NCI-H748 (cell line): ENCODE measurements at regions not wholly inside any gene's neighbourhood (a gene's known extent, or its start where the extent isn't known, plus 50 kb on each side); places are given as distances from the start of the nearest gene placed in this dataset.
"Not testable (repeated sequence)": the region's sequence is repeated elsewhere in the genome, so short reads cannot be mapped to it uniquely, and the experiment has no call there.

ENCODE experiments used
- DNase-seq: peaks from one replicate; lab custom pipeline; 2025; ENCODE audit not compliant: unreplicated experiment; lab: John Stamatoyannopoulos, UW

DNA sequence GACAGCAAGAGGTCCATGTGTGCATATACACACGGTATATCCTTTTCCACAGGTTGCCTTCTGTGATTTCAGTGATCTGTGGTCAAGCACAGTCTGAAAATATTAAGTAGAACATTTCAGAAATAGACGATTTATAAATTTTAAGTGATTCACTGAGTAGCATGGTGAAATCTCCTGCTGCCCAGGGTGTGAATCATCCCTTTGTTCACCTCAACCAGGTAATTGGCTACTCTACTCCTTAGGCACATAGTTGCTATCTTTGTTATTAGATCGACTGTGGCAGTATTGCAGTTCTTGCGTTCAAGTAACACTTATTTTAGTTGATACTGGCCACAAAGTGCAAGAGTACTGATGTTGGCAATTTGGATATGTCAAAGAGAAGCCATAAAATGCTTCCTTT, 1421.7 kb downstream of the GRIK2 start:
- no peak for DNase-seq

DNA sequence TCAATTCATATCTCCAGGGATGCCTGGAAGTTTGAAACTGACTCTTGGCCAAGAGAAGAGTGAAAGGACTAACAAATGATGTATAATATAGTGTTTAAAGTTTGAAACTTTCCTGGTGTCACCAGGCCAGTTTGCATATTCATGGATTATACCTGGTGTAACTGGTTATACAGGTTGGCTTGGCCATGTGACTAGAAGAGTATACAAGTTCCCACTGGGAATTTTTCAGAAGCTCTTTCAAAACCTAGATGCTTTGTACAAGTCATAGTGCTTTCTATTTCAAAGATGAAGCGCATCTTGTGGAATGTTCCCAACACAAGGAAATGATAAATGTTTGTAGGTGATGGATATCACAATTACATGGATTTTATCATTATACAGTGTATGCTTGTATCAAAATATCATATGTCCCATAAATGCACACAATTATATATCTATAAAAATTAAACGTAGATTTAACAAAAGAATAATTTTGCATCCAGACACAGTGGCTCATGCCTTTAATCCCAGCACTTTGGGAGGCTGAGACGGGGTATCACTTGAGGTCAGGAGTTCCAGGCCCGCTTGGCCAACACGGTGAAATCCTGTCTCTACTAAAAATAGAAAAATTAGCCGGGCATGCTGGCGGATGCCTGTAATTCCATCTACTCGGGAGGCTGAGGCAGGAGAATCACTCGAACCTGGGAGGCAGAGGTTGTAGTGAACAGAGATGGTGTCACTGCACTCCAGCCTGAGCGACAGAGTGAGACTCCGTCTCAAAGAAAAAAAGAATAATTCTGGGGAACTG, 1420.2 kb downstream of the GRIK2 start:
- peak; percentile 24 for DNase-seq

DNA sequence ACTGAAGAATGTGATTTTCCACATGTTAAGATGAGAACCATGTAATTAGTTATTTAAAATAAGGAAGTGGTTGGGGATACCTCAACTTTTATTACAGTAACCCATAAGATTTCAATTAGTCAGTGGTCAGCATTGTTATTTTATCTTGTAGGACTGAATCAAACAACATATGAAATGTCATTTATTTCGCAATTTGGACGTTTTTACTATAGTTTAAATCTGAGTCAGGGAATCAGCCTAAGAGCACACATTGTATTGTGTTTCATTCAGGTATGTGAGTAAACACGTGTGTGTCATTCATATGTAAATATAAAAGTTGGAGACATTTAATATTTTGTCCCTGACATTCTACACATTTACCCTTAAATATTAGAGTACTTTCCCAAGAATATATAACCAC, 1418.7 kb downstream of the GRIK2 start:
- no peak for DNase-seq

DNA sequence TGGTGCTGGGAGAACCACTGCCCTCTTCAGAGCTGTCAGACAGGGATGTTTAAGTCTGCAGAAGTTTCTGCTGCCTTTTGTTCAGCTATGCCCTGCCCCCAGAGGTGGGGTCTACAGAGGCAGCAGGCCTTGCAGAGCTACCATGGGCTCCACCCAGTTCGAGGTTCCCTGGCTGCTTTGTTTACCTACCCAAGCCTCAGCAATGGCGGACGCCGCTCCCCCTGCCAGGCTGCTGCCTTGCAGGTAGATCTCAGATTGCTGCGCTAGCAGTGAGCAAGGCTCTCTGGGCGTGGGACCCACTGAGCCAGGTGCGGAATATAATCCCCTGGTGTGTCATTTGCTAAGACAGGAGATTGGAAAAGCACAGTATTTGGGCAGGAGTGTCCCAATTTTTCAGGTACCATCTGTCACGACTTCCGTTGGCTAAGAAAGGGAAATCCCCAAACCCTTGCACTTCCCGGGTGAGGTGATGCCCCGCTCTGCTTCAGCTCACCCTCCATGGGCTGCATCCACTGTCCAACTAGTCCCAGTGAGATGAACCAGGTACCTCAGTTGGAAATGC, 1415.5 kb downstream of the GRIK2 start:
- DNase-seq: not testable (repeated sequence)

DNA sequence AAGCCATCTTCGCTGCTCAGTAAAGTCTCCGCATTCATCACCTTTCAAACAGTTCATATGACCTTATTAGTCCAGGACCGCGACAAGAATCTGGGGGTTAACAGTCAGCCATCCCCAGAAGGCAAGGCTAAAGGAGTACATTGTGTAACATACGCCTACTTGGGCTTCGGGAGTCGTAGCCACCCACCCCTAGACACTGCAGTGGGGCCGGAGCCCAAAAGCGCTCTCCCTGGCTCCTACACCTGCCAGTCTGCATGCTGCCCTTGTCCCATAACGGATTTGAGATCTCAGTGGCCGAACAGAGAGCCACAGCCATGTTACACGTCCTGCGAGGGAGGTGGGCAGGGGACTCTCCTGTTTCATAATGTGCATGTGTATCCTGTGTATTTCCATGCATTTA, 1405.5 kb downstream of the GRIK2 start:
- no peak for DNase-seq

DNA sequence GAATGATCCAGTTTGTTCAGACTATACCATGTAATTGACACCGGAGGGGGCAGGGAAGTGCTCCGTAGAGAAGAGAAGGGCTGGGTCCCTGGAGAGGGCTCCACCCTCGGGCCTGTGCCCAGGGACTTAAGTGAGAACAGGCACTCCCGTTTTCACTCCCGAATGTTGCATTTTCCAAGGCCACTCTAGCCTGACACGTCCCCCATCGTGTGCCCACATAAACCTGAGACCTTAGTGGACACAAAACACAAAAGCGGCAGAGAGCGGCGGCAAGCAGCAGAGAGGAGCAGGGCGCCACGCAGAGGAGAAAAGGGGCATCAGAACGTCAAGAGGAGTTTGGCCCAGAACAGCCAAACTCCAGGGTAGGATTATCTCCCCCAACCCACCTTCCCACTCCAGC, 1405.1 kb downstream of the GRIK2 start:
- DNase-seq: peak; percentile 82

DNA sequence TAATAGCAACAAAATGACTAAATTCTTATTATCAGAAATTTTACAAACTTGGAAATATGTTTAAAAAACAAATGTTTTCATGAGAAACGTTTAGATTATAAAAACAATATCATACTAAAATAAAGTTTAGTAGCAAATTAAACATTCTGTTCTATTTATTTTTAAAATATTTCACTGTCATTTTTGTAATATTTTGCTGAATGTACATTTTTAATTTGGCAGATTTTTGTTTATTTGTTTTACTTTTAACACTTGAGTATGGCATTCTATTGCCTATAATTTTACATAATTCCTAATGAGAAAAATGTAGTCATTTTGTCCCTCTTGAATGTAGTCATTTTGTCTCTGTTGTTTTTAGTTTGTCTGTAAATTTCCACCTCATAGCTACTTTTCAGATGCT, 1400.2 kb downstream of the GRIK2 start:
- DNase-seq: no peak

DNA sequence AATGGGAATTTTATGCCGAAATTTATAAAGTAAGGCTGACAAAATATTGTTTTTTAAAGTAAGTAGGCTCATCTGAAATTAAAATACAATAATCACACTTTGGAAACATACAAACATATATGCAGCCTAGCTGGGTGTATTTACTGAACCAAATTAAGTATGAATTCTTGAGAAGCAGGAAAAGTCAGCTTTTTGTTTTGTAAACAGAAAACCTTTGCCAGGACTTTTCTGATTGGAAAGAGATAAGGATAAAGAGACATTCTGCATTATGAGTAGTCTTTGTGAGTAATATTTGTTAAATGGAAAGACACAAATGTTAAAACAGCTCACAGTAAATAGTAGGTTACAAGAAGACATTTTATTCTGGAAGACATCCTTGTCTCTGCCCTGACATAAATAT, 1380.8 kb downstream of the GRIK2 start:
- DNase-seq: no peak

DNA sequence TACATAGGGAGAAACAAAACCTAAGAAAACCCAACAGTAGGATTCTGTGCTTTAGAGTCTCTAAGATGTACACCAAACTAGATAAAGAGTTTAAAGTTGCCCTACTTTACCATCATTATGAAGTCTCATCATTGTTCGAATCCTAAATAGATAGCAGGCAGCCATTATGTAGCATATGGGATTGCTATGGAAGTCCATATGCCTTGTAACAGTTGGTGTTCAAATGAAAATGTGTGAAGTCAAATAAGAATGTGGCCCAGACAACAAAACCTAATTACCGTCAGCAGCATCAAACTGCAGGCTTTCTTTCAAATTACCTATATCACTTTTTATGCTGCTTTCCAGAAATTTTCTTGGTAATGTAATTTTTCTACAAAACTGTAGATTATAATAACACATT, 1380.1 kb downstream of the GRIK2 start:
- no peak for DNase-seq

DNA sequence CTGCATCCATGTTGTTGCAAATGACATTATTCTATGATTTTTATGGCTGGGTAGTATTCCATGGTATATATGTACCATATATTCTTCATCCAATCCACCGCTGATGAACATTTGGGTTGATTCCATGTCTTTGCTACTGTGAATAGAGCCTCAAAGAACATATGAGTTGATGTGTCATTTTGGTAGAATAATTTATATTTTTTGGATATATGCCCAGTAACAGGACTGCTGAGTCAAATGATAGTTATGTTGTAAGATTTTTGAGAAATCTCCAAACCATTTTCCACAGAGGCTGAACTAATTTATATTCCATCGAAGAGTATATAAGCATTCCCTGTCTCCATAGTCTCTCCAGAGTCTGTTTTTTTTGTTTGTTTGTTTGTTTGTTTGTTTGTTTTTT, 1373.5 kb downstream of the GRIK2 start:
- no peak for DNase-seq

DNA sequence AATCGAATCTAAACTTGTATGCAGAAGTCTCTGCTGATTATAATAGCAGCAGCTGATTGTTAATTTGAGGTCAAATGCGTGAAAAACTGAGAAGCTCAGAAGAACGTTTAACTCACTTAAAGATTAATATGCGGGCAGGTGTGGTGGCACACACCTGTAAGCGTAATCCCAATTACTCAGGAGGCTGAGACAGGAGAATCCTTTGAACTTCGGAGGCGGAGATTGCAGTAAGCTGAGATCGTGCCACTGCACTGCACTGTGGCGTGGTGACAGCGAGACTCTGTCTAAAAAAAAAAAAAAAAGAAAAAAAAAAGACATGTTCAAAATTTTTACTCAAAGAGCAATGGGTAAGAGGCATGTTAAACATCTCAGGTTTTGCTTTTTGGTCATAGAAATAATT, 1370.8 kb downstream of the GRIK2 start:
- no peak for DNase-seq

DNA sequence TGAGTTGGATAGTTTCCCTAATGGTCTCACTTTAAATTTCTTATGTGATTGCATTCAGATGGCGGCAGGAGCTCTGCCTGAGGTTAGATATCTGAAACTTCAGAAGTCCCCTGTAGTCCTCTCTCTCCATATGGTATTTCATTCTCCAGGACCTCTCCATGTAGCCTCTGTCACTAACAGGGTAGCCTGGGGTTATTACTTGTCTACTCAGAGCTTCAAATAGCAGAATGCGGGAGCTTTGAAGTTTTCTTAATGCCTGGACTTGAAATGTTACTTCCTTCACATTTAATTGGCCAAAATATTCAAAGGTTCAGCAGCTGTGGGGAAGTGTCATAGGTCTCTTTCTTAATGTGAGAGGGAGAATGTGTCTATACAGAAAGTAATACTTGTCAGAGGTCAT, 1370.4 kb downstream of the GRIK2 start:
- no peak for DNase-seq

DNA sequence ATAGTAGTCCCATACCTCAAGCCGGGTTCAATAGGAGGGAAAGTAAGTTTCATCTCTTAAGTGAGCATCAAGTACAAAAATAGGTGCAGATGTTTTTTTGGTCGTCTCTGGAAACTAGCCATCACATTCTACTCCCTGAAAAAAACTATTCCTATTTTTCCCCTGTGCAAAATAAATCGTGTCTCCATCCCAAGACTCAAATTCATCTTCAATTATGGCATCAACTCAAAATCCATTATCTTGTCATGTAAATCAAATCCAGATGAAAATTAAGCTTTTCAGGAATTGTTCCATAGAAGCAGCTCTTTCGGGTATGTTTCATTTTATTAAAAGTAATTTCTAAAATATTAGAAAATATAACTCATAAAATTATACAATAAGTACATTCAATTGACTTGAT, 1368.4 kb downstream of the GRIK2 start:
- DNase-seq: no peak

DNA sequence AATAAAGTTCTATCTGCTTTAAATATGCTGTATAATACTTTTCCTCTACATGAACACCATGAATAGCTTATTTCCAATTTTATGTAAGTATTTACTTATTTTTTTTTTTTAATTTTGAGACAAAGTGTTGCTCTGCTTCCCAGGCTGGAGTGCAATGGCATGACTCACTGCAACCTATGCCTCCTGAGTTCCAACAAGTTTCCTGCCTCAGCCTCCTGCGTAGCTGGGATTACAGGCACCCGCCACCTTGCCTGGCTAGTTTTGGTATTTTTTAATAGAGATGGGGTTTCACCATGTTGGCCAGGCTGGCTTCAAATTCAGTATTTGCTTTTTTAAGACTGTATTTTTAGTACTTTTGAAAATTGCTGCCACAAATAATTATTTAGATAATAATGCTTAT, 1365.9 kb downstream of the GRIK2 start:
- DNase-seq: peak; percentile 36

DNA sequence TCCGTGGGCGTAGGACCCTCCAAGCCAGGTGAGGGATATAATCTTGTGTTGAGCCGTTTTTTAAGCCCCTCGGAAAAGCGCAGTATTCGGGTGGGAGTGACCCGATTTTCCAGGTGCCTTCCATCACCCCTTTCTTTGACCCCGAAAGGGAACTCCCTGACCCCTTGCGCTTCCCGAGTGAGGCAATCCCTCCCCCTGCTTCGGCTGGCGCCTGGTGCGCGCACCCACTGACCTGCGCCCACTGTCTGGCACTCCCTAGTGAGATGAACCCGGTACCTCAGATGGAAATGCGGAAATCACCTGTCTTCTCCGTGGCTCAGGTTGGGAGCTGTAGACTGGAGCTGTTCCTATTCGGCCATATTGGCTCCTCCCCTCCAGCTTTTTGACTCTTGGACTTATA, 1365.0 kb downstream of the GRIK2 start:
- peak; percentile 87 for DNase-seq

DNA sequence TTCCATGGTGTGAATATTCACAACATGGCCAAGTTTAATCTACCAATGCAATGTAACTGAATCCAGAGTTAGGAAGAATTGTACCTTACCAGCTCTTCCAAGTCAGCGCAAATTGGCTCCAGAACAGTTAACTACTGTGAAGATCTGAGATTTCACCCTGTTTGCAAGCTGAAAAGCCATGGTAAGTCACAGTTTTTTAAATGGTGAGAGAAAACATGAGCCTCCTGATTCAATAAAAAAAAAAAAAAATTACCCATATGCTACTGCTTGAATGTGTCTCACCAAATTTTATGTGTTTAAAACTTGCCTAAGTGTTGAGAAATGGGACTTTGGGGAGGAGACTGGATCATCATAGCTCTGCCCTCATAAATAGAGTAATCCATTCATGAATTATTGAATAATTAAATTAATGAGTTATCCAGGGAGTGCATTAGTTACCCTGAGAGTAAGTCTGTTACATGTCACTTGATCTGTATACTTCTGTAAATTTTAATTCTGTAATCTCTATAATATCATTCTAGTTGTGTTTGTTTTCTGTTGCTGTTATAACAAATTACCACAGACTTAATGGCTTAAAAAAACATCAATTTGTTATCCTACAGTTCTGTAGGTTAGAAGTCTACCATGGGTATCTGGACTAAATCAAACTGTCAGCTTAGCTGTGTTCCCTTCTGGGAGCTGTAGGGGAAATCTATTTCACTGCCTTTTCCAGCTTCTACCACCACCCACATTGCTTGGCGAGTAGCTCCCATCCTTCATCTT, 1355.9 kb downstream of the GRIK2 start:
- no peak for DNase-seq

DNA sequence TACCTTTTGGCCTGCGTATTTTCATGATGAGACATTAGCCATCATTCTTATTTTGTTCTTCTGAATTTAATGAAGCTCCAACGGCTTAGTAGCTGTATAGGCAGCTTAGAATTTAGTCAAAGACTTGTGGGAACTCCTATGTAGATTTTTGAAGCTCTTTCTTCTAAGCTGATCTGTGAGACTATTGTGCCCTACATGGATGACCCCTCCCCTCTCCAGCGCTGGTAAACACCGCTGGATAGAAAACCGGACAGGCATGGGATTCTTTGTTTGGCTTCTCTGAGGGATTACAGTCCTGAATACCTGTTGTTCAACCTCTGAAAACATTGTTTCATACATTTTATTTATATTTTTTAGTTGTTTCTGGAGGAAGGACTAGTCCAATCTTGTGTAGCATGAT, 1353.4 kb downstream of the GRIK2 start:
- peak; percentile 9 for DNase-seq

DNA sequence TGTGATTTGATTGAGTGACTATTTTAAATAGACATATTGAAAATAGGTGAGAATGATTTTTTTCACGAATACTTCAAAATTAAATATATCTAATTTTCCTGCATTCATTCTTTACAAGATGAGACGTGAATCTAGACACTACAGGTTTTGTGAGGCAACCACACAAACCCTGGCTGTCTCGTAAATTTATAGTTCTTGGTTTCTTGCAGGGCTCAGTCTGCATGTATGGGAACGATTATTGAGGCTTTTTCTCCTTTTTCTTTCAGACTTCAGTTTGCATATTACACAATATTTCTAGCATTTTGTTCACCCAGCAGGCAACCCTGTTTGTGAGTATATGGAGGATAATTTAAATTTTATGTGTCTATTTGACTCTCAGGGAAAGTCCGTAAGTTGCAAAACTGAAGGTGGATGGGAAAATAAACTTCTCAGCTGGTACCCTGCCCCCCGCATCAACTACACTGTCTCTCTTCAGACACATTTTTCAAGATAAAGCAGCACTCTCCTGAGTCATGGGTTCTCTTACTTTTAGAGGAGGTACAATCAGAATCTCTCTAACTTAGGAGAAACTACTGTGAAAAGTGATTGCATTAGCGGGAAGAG, 1349.3 kb downstream of the GRIK2 start:
- DNase-seq: no peak

DNA sequence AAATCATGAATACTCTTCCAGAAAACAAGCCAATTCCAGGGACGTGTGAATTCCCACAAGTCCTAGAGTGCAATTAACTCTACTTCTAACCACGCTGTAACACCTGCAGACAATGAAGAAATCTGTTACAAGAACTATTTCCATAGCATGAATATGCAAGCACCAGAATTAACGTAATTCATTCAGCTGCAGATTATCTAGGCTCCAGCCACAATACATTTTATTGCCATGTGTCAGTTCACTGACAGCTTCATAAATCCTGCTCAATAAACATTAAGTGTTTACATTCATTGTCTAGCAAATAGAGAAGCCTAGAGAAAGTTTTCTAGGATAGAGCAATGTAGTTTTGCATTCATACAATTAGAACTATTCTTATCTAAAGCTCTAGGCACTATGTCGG, 1348.5 kb downstream of the GRIK2 start:
- peak; percentile 49 for DNase-seq

DNA sequence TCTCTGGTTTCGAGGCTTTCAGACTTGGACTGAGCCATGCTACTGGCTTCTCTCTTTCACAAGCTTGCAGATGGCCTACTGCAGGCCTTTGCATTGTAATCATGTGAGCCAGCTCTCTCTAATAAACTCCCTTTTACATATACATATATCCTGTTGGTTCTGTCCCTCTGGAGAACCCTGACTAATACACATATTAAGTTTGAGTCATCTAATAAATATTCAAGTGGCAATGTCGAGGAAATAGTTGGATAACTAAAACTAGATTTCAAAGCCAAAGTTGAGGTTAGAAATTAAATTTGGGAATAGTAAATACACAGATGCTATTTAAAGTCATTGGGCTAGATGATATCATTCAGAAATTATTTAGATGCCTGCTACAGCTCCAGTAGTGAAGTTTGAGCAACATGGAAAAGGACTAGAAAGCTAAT, 1343.4 kb downstream of the GRIK2 start:
- no peak for DNase-seq

DNA sequence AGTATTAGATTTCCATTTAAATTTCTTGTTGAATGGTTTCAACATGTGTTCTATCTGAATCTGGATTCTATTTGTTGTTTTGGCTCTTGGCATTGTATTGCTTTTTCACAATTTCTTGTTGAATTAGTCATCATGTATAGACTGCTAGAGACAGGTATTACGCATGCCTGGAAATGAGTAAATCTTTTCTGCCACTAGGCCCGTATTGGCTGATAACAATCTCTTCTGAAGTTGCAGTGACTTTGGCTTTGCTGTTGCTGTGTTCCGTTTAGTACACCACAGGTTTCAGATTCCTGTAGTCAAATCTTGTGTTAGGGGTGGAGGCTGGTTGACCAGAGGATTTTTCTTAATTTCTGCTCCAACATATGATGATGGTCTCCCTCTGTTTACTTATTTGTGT, 1339.4 kb downstream of the GRIK2 start:
- DNase-seq: no peak

DNA sequence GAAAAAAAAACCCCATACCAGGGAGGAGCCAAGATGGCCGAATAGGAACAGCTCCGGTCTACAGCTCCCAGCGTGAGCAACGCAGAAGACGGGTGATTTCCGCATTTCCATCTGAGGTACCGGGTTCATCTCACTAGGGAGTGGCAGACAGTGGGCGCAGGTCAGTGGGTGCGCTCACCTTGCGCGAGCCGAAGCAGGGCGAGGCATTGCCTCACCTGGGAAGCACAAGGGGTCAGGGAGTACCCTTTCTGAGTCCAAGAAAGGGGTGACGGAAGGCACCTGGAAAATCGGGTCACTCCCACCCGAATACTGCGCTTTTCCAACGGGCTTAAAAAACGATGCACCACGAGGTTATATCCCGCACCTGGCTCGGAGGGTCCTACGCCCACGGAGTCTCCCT, 1328.6 kb downstream of the GRIK2 start:
- DNase-seq: peak; percentile 51
